Breast epithelium (tissue), 3 donors: ENCODE measurements at regions not wholly inside any gene's neighbourhood (a gene's known extent, or its start where the extent isn't known, plus 50 kb on each side); places are given as distances from the start of the nearest gene placed in this dataset.

Experiments used
- CTCF ChIP-seq, 3 donors: fragments of 450-650 bp; IDR thresholded peaks; one replicate each; pipeline ENCODE4 v1.5.1; 2016 to 2017; ENCODE audit warnings: antibody characterized with exemption in 3 of 3, mild to moderate bottlenecking in 3 of 3, moderate library complexity in 3 of 3
- POLR2AphosphoS5 ChIP-seq, 3 donors: sonication (generic); formaldehyde crosslinking; IDR thresholded peaks; one replicate each; pipeline ENCODE4 v1.6.1; 2017; ENCODE audit warnings: antibody characterized with exemption in 3 of 3

GRCh38 chr5:107269678-107270077, 401.1 kb downstream of the EFNA5 start:
- TF ChIP-seq CTCF (IDR thresholded peaks at IDR 0.05): no peak
- TF ChIP-seq POLR2AphosphoS5 (IDR thresholded peaks at IDR 0.05): no peak
